ENCODE measurements at regions not wholly inside any gene's neighbourhood (a gene's known extent, or its start where the extent isn't known, plus 50 kb on each side); places are given as distances from the start of the nearest gene placed in this dataset.
A peak's percentile ranks its signal among the peaks of the same experiment; 100 is the strongest.

- TF ChIP-seq SP1 (CRISPR knock-in tag; conservative IDR thresholded peaks at IDR 0.05) (no peak), ZNF425 (CRISPR knock-in tag; conservative IDR thresholded peaks at IDR 0.05) (no peak), ZNF232 (CRISPR knock-in tag; IDR thresholded peaks at IDR 0.05) (no peak)
Observed at GRCh38 chr5:44441460-44441859, 52.2 kb upstream of the FGF10 start (continued).

- ATAC-seq (no peak), DNase-seq (ENCODE audit: low spot score) (no peak)
- H3K36me3 Mint-ChIP-seq = no peaks in the 10 kb centered on the region
- H3K4me1 Mint-ChIP-seq = peaks cover 24% of the 10 kb centered on the region
- no peak overlapping the region for H3K4me3 Mint-ChIP-seq
- no peaks in the 10 kb centered on the region for H3K27me3 Mint-ChIP-seq (ENCODE audit: low read depth)
- H3K9me3 Mint-ChIP-seq = no peaks in the 10 kb centered on the region
- ChIA-PET POLR2A (interaction anchor here (0.6 kb wide), 1 partner anchor 29 kb away, joined by 3 read pairs; no protein-coding TSS in a partner anchor), CTCF (interaction anchor here (1.1 kb wide), 1 partner anchor 14 kb away, joined by 3 read pairs; no protein-coding TSS in a partner anchor)
- H3K27ac Mint-ChIP-seq = 0 out of 2 replicates have a peak overlapping the region, but pooled peaks have one; percentile 1
- TF ChIP-seq ETV6 (CRISPR knock-in tag; IDR thresholded peaks at IDR 0.05) (no peak), CTCF (IDR thresholded peaks at IDR 0.05) (no peak), E2F5 (CRISPR knock-in tag; IDR thresholded peaks at IDR 0.05) (no peak), NR3C1 (CRISPR knock-in tag; conservative IDR thresholded peaks at IDR 0.05; ENCODE audit: low read depth) (no peak), E2F1 (CRISPR knock-in tag; IDR thresholded peaks at IDR 0.05) (no peak), ZNF532 (CRISPR knock-in tag; IDR thresholded peaks at IDR 0.05; ENCODE audit: borderline replicate concordance) (no peak), GTF2I (CRISPR knock-in tag; conservative IDR thresholded peaks at IDR 0.05) (no peak), EMX1 (CRISPR knock-in tag; IDR thresholded peaks at IDR 0.05) (no peak), USF2 (CRISPR knock-in tag; IDR thresholded peaks at IDR 0.05) (no peak), TEAD1 (CRISPR knock-in tag; IDR thresholded peaks at IDR 0.05) (no peak), TEAD4 (CRISPR knock-in tag; IDR thresholded peaks at IDR 0.05) (no peak), MLX (CRISPR knock-in tag; IDR thresholded peaks at IDR 0.05) (no peak), PRRX2 (CRISPR knock-in tag; IDR thresholded peaks at IDR 0.05) (no peak), NFYB (CRISPR knock-in tag; conservative IDR thresholded peaks at IDR 0.05; ENCODE audit: low read depth) (no peak), NR2C2 (CRISPR knock-in tag; IDR thresholded peaks at IDR 0.05) (no peak), AR (CRISPR knock-in tag; IDR thresholded peaks at IDR 0.05) (no peak), E2F4 (CRISPR knock-in tag; IDR thresholded peaks at IDR 0.05; ENCODE audit: borderline replicate concordance, low read depth) (no peak), ZNF423 (CRISPR knock-in tag; IDR thresholded peaks at IDR 0.05) (no peak)
Observed at GRCh38 chr5:44440186-44440585, 51.0 kb upstream of the FGF10 start.
